GM18511 (cell line): ENCODE measurements at regions not wholly inside any gene's neighbourhood (a gene's known extent, or its start where the extent isn't known, plus 50 kb on each side); places are given as distances from the start of the nearest gene placed in this dataset.
"Not testable (repeated sequence)": the region's sequence is repeated elsewhere in the genome, so short reads cannot be mapped to it uniquely, and the experiment has no call there.

Source experiments
- ATAC-seq: cut with Tn5 transposase; IDR thresholded peaks from one replicate; pipeline ENCODE4 v1.9.1; 2021; ENCODE audit warnings: mild to moderate bottlenecking, moderate library complexity; ENCODE audit not compliant: unreplicated experiment

DNA sequence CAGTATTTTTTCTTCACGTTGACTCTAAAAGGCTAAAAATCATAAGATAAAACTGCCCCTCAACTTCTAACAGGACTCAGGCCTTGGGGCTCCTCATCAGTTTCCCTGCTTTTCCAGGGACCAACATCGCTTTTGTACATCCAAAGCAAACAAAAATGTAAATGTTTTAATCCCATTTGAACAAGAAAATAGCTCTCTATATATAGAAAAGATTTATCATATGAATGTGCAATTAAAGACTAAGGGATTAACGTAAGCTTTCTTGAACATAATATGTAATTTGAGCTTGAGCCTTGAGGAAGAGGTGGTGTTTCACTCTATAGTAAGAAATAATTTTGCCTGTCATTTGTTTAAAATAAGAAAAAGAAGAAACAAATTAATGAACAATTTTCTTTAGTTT is 547.2 kb upstream of the ACO1 start:
- ATAC-seq, result no peak

- no peak for ATAC-seq
These were observed 545.2 kb upstream of the ACO1 start for GRCh38 chr9:31839273-31839672.

GRCh38 chr9:31840702-31841101 is 543.7 kb upstream of the ACO1 start:
- ATAC-seq, result no peak

GRCh38 chr9:31847963-31848362 is 536.5 kb upstream of the ACO1 start:
- no peak for ATAC-seq

GRCh38 chr9:31848505-31849285 is 535.7 kb upstream of the ACO1 start:
- ATAC-seq, result no peak

DNA sequence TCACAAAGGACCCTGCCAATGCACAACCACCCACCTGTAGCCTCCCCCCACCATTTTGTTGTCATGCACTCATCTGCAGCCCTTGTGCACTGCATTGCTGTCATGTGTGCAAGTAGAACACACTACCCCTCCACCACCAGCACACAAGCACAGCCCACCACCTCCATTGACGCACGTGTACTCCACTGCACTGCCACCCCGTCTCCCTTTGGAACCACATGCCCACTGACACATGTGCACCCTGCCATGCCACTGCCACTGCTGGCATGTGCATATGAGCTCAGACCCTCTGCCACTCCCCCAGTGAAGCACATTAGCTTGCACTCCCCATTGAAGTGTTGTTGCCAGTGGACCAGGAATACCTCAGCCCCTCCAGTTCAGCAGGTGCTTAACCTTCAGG is 530.3 kb upstream of the ACO1 start:
- ATAC-seq, result no peak

DNA sequence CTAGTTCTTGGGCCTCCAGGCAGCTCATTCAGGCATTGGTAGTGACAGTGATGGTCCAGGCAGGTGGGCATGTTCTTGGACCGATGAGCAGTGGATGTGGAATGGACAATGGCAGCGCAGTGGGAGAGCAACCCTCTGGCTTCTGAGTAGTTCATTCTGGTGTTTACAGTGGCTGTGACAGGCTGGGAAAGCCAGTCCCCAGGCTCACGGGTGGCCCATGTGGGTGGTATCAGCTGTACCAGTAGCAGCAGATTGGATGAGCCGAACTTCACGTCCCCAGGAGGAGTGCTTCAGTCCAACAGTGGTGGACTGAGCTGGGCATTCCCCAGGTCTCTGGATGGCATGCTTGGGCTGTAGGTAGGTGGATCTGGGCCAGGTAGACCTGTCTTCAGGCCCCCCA is 515.6 kb upstream of the ACO1 start:
- no peak for ATAC-seq

GRCh38 chr9:31870276-31870675 is 514.2 kb upstream of the ACO1 start:
- no peak for ATAC-seq

DNA sequence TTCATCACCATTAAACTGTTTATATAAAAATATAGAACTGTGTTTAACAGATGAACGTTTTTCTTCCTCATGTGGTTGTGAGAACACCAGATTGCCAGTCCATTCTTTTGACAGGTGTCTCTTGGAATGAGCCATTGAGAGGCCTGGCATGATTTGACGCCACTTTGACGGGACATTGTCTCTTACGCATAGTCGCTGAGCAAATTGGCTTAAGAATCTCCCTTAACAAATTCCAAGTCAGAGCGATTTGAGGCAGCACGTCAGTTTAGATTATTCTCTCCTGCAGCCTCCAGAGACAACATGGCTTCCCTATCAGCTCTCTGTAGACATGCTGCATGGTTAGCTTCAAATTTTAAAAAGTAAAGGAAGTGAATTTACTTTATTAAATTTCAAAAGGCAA is 510.7 kb upstream of the ACO1 start:
- ATAC-seq, result no peak

DNA sequence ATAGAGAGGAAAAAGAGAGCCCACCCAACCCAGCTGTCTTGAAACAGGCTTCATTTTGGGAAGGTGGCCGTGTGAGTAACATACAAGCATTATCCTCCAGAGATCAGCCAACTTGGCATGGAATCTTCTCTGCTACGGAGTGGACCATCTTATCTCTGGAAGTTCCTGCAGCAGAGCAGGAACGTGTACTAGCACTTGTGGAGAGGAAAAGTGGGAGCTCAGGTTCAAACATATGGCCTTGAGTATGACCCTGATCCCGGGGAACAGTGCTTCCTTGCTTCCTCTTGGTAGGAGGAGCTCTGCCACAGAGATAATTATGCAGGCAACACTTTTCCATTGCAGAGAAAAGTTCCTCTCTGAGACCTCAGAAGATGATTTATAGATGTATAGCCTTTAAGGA is 490.4 kb upstream of the ACO1 start:
- no peak for ATAC-seq

GRCh38 chr9:31908158-31908890 is 476.1 kb upstream of the ACO1 start:
- no peak for ATAC-seq

GRCh38 chr9:31908891-31909480 is 475.5 kb upstream of the ACO1 start:
- no peak for ATAC-seq

DNA sequence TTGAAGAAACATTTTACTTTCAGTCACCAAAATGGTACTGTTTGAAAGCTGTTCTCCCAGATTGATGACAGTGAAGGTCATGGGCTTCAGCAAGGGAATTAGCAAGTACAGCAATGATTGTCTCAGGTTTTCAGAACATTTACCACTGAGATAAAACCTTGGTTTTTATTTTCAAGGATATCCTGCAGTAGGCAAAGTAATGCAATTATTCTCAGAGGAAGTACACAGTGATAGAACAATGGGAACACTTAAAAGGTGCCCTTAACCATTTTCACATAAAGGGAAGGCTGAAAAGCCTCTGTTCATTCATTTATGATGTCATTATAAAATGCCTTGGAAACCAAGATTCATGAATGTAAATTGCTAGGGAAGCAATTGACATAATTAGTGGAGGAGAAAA is 471.8 kb upstream of the ACO1 start:
- no peak for ATAC-seq

DNA sequence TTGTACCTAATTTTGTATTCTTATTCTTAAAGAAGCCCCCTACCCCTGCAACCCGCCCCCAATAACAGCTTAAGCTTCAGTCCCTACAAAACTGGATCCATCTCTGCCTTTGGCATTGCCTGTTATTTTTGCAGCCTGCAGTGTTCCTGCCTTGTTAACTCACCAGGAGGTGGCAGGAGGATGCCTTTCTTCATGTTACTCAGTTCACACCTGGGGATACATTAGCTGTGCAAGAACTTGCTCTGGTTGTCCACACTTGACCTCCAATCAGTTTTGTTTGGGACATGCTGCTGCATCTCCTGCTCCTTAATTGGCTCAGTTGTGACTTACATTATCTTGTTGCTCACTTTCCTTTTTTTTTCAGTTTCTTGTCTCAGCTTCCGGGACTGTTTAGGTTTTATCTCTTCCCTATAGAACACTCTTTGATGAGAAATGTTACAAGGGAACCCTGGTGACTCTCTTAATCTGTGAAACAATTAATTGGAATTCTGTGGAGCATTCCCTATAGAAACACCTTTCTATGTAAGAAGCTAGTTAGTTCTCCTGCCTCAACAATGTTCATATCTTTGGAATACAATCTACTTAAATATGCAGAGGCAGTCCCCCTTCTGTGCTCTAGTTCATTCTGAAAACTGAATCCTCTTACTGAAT is 467.7 kb upstream of the ACO1 start:
- no peak for ATAC-seq

GRCh38 chr9:31937737-31938136 is 446.7 kb upstream of the ACO1 start:
- not testable (repeated sequence) for ATAC-seq

DNA sequence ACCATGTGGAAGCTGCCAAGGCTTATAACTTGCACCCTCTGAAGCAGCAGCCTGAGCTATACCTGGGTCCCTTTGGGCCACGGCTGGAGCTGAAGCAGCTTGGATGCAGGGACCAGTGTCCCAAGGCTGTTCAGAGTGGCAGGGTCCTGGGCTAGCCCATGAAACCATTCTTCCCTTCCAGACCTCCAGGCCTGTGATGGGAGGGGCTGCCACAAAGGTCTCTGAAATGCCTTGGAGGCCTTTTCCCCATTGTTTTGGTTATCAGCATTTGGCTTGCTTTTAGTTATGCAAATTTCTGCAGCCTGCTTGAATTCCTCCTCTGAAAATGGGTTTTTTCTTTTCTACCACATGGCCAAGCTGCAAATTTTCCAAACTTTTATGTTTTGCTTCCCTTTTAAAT is 433.7 kb upstream of the ACO1 start:
- no peak for ATAC-seq

- ATAC-seq, result no peak
These were observed 425.9 kb upstream of the ACO1 start for GRCh38 chr9:31958572-31958971.

- no peak for ATAC-seq
These were observed 414.9 kb upstream of the ACO1 start for GRCh38 chr9:31969552-31969951.

- ATAC-seq, result no peak
These were observed 400.5 kb upstream of the ACO1 start for GRCh38 chr9:31983895-31984294.

- ATAC-seq, result no peak
These were observed 388.1 kb upstream of the ACO1 start for GRCh38 chr9:31996331-31996730.

DNA sequence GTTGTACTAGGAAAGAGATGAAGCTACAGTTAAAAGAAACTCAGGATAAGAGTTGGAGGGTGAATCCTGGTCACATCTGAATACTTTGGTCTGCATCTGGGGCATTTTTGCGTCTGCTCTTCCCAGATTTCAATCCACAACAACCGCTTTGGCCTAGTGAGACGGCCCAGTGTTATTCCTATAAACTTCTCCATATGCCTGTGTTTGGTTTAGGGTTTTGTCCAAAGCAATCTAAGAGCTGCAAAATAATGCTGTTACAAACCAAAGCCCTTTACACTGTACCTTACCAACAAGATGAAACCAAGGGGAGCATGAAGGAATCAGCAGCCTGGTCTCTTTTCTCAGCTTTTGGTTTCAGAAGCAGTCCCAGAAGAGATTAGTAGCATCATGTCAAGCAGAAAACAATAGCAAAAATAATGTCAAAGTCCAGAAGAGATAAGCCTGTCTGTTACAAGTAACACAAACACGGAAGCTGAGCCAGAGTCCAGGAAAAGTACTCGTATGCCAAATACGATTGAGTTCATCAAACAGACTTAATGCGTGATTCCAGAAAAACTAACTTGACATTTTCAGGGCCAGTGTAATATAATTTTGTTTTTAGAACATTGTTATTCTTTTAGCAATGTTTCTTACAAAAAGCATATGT is 379.9 kb upstream of the ACO1 start:
- no peak for ATAC-seq
